Activated T-helper 17 cell treated with anti-CD3 and anti-CD28 coated beads, Interleukin-2, amount 50 U/mL, for 72 hours (primary cell): ENCODE measurements at regions not wholly inside any gene's neighbourhood (a gene's known extent, or its start where the extent isn't known, plus 50 kb on each side); places are given as distances from the start of the nearest gene placed in this dataset.
"Not testable (repeated sequence)": the region's sequence is repeated elsewhere in the genome, so short reads cannot be mapped to it uniquely, and the experiment has no call there.

Experiments used
- ATAC-seq: fragments of 150-1000 bp; cut with Tn5 transposase; replicated peaks from 2 replicates; pipeline ENCODE4 v1.10.0; 2021; ENCODE audit warnings: mild to moderate bottlenecking, moderate library complexity
- H3K27ac Mint-ChIP-seq: one replicate; pipeline ENCODE4 v1.8.0; 2022; ENCODE audit warnings: mixed read lengths
- H3K27me3 Mint-ChIP-seq: one replicate; pipeline ENCODE4 v1.8.0; 2022; ENCODE audit warnings: mixed read lengths
- H3K36me3 Mint-ChIP-seq: one replicate; pipeline ENCODE4 v1.8.0; 2022; ENCODE audit warnings: low read depth, mild to moderate bottlenecking, mixed read lengths
- H3K4me1 Mint-ChIP-seq: one replicate; pipeline ENCODE4 v1.8.0; 2022; ENCODE audit warnings: mixed read lengths
- H3K4me3 Mint-ChIP-seq: one replicate; pipeline ENCODE4 v1.8.0; 2022; ENCODE audit warnings: mild to moderate bottlenecking, mixed read lengths
- H3K9me3 Mint-ChIP-seq: one replicate; pipeline ENCODE4 v1.8.0; 2022; ENCODE audit warnings: mixed read lengths

GRCh38 chr21:35437941-35438340, 388.8 kb upstream of the RUNX1 start:
- no peak for ATAC-seq
- Mint-ChIP-seq H3K27ac (no peak overlapping the region), H3K27me3 (peaks cover 35% of the 10 kb centered on the region), H3K36me3 (no peaks in the 10 kb centered on the region), H3K4me3 (no peak overlapping the region), H3K9me3 (peaks cover 4% of the 10 kb centered on the region), H3K4me1 (no peaks in the 10 kb centered on the region)

- no peak overlapping the region for H3K27ac Mint-ChIP-seq
Measured at GRCh38 chr21:35436899-35437298, 387.8 kb upstream of the RUNX1 start.

GRCh38 chr21:35432601-35433000, 383.5 kb upstream of the RUNX1 start:
- H3K9me3 Mint-ChIP-seq, result peaks cover 10% of the 10 kb centered on the region
- not testable (repeated sequence) for H3K36me3 Mint-ChIP-seq, H3K4me1 Mint-ChIP-seq, ATAC-seq, H3K4me3 Mint-ChIP-seq, H3K27ac Mint-ChIP-seq
- peaks cover 31% of the 10 kb centered on the region for H3K27me3 Mint-ChIP-seq

More at GRCh38 chr21:35436899-35437298, 387.8 kb upstream of the RUNX1 start:
- peaks cover 10% of the 10 kb centered on the region for H3K9me3 Mint-ChIP-seq
- no peaks in the 10 kb centered on the region for H3K4me1 Mint-ChIP-seq
- no peaks in the 10 kb centered on the region for H3K36me3 Mint-ChIP-seq
- no peak for ATAC-seq
- H3K27me3 Mint-ChIP-seq, result peaks cover 32% of the 10 kb centered on the region
- no peak overlapping the region for H3K4me3 Mint-ChIP-seq

GRCh38 chr21:35430260-35430659, 381.2 kb upstream of the RUNX1 start:
- Mint-ChIP-seq H3K4me1 (peaks cover 21% of the 10 kb centered on the region), H3K4me3 (no peak overlapping the region), H3K27ac (no peak overlapping the region), H3K27me3 (peaks cover 24% of the 10 kb centered on the region), H3K36me3 (no peaks in the 10 kb centered on the region), H3K9me3 (peaks cover 10% of the 10 kb centered on the region)
- ATAC-seq, result no peak

GRCh38 chr21:35428937-35429336, 379.8 kb upstream of the RUNX1 start:
- Mint-ChIP-seq H3K36me3 (no peaks in the 10 kb centered on the region), H3K4me3 (peak overlapping the region; percentile 11), H3K27me3 (peaks cover 24% of the 10 kb centered on the region), H3K9me3 (peaks cover 10% of the 10 kb centered on the region), H3K27ac (no peak overlapping the region), H3K4me1 (peaks cover 21% of the 10 kb centered on the region)
- ATAC-seq, result no peak

GRCh38 chr21:35428489-35428888, 379.4 kb upstream of the RUNX1 start:
- H3K27me3 Mint-ChIP-seq, result peaks cover 20% of the 10 kb centered on the region
- H3K27ac Mint-ChIP-seq, result no peak overlapping the region
- no peaks in the 10 kb centered on the region for H3K36me3 Mint-ChIP-seq
- H3K4me3 Mint-ChIP-seq, result peak overlapping the region; percentile 11
- H3K4me1 Mint-ChIP-seq, result peaks cover 21% of the 10 kb centered on the region
- peaks cover 7% of the 10 kb centered on the region for H3K9me3 Mint-ChIP-seq
- ATAC-seq, result peak; percentile 60

- peak; percentile 42 for ATAC-seq
- peak overlapping the region; percentile 11 for H3K4me3 Mint-ChIP-seq
Measured at GRCh38 chr21:35428001-35428320, 378.9 kb upstream of the RUNX1 start.

GRCh38 chr21:35427320-35428000, 378.4 kb upstream of the RUNX1 start:
- H3K27ac Mint-ChIP-seq, result peak overlapping the region; percentile 66
- no peaks in the 10 kb centered on the region for H3K36me3 Mint-ChIP-seq
- peaks cover 18% of the 10 kb centered on the region for H3K27me3 Mint-ChIP-seq
- peak; percentile 51 for ATAC-seq
- peak overlapping the region; percentile 37 for H3K4me3 Mint-ChIP-seq
- peaks cover 21% of the 10 kb centered on the region for H3K4me1 Mint-ChIP-seq
- H3K9me3 Mint-ChIP-seq, result peaks cover 3% of the 10 kb centered on the region

More at GRCh38 chr21:35428001-35428320, 378.9 kb upstream of the RUNX1 start:
- Mint-ChIP-seq H3K9me3 (peaks cover 7% of the 10 kb centered on the region), H3K27ac (no peak overlapping the region), H3K36me3 (no peaks in the 10 kb centered on the region), H3K27me3 (peaks cover 20% of the 10 kb centered on the region), H3K4me1 (peaks cover 21% of the 10 kb centered on the region)

GRCh38 chr21:35426897-35427296, 377.8 kb upstream of the RUNX1 start:
- ATAC-seq, result peak; percentile 82
- Mint-ChIP-seq H3K27me3 (peaks cover 17% of the 10 kb centered on the region), H3K4me1 (peaks cover 21% of the 10 kb centered on the region), H3K27ac (peak overlapping the region; percentile 66), H3K9me3 (peaks cover 3% of the 10 kb centered on the region), H3K4me3 (peak overlapping the region; percentile 37), H3K36me3 (no peaks in the 10 kb centered on the region)

- Mint-ChIP-seq H3K27ac (peak overlapping the region; percentile 66), H3K4me1 (peaks cover 21% of the 10 kb centered on the region), H3K9me3 (peaks cover 3% of the 10 kb centered on the region), H3K36me3 (no peaks in the 10 kb centered on the region), H3K27me3 (peaks cover 17% of the 10 kb centered on the region), H3K4me3 (peak overlapping the region; percentile 37)
- ATAC-seq, result peak; percentile 21
Measured at GRCh38 chr21:35426469-35426868, 377.4 kb upstream of the RUNX1 start.

- Mint-ChIP-seq H3K27me3 (peaks cover 6% of the 10 kb centered on the region), H3K4me1 (peaks cover 21% of the 10 kb centered on the region), H3K4me3 (no peak overlapping the region), H3K9me3 (peaks cover 3% of the 10 kb centered on the region), H3K27ac (no peak overlapping the region), H3K36me3 (no peaks in the 10 kb centered on the region)
- no peak for ATAC-seq
Measured at GRCh38 chr21:35424122-35424521, 375.0 kb upstream of the RUNX1 start.

GRCh38 chr21:35423709-35424108, 374.6 kb upstream of the RUNX1 start:
- peaks cover 6% of the 10 kb centered on the region for H3K27me3 Mint-ChIP-seq
- no peak for ATAC-seq
- H3K27ac Mint-ChIP-seq, result no peak overlapping the region
- H3K36me3 Mint-ChIP-seq, result no peaks in the 10 kb centered on the region
- H3K9me3 Mint-ChIP-seq, result peaks cover 3% of the 10 kb centered on the region
- peaks cover 21% of the 10 kb centered on the region for H3K4me1 Mint-ChIP-seq
- no peak overlapping the region for H3K4me3 Mint-ChIP-seq

GRCh38 chr21:35422011-35422410, 372.9 kb upstream of the RUNX1 start:
- Mint-ChIP-seq H3K27me3 (peaks cover 3% of the 10 kb centered on the region), H3K4me1 (peaks cover 7% of the 10 kb centered on the region), H3K36me3 (no peaks in the 10 kb centered on the region), H3K9me3 (peaks cover 3% of the 10 kb centered on the region), H3K4me3 (no peak overlapping the region), H3K27ac (no peak overlapping the region)
- ATAC-seq, result no peak

GRCh38 chr21:35421221-35421620, 372.1 kb upstream of the RUNX1 start:
- no peak for ATAC-seq
- H3K27me3 Mint-ChIP-seq, result peaks cover 4% of the 10 kb centered on the region
- no peak overlapping the region for H3K4me3 Mint-ChIP-seq

GRCh38 chr21:35420656-35421055, 371.6 kb upstream of the RUNX1 start:
- no peaks in the 10 kb centered on the region for H3K36me3 Mint-ChIP-seq

More at GRCh38 chr21:35421221-35421620, 372.1 kb upstream of the RUNX1 start:
- Mint-ChIP-seq H3K9me3 (peaks cover 3% of the 10 kb centered on the region), H3K27ac (no peak overlapping the region), H3K36me3 (no peaks in the 10 kb centered on the region), H3K4me1 (no peaks in the 10 kb centered on the region)

More at GRCh38 chr21:35420656-35421055, 371.6 kb upstream of the RUNX1 start:
- H3K4me1 Mint-ChIP-seq, result no peaks in the 10 kb centered on the region
- no peak overlapping the region for H3K4me3 Mint-ChIP-seq
- H3K27me3 Mint-ChIP-seq, result peaks cover 4% of the 10 kb centered on the region
- peaks cover 3% of the 10 kb centered on the region for H3K9me3 Mint-ChIP-seq
- H3K27ac Mint-ChIP-seq, result no peak overlapping the region
- no peak for ATAC-seq
